Liver (tissue), 3 donors: ENCODE measurements at regions not wholly inside any gene's neighbourhood (a gene's known extent, or its start where the extent isn't known, plus 50 kb on each side); places are given as distances from the start of the nearest gene placed in this dataset.

ENCODE experiments used
- ATF3 ChIP-seq: IDR thresholded peaks from 2 replicates; pipeline ENCODE4 v1.6.1; 2016; ENCODE audit warnings: antibody characterized with exemption
- CTCF ChIP-seq: fragments of 150-350 bp; IDR thresholded peaks from 2 replicates; pipeline ENCODE4 v1.5.1; 2017; ENCODE audit warnings: improper control_type of control experiment, low read depth, low read length; ENCODE audit not compliant: missing input control
- GABPA ChIP-seq, 2 donors: IDR thresholded peaks in 1 of 2; conservative IDR thresholded peaks in 1 of 2; 2 replicates each; pipeline ENCODE4 v1.6.1; 2016; ENCODE audit warnings: antibody characterized with exemption in 2 of 2, mild to moderate bottlenecking in 1 of 2, moderate library complexity in 1 of 2
- HNF4G ChIP-seq: IDR thresholded peaks from 2 replicates; pipeline ENCODE4 v1.6.1; 2016; ENCODE audit warnings: antibody characterized with exemption
- JUND ChIP-seq, 2 donors: IDR thresholded peaks; 2 replicates each; pipeline ENCODE4 v1.6.1; 2016; ENCODE audit warnings: antibody characterized with exemption in 2 of 2
- NR2F2 ChIP-seq: IDR thresholded peaks from 2 replicates; pipeline ENCODE4 v1.6.1; 2016; ENCODE audit warnings: antibody characterized with exemption
- RAD21 ChIP-seq, 2 donors: IDR thresholded peaks; 2 replicates each; pipeline ENCODE4 v1.6.1; 2016; ENCODE audit warnings: antibody characterized with exemption in 2 of 2, mild to moderate bottlenecking in 2 of 2
- REST ChIP-seq: IDR thresholded peaks from 2 replicates; pipeline ENCODE4 v1.6.1; 2016; ENCODE audit warnings: antibody characterized with exemption, mild to moderate bottlenecking
- SP1 ChIP-seq: IDR thresholded peaks from 2 replicates; pipeline ENCODE4 v1.6.1; 2018; ENCODE audit warnings: antibody characterized with exemption, mild to moderate bottlenecking
- YY1 ChIP-seq: IDR thresholded peaks from 2 replicates; pipeline ENCODE4 v1.6.1; 2016; ENCODE audit warnings: antibody characterized with exemption, mild to moderate bottlenecking
- donor health status: healthy.
- donor health status: healthy.

- TF ChIP-seq CTCF, result no peak
- TF ChIP-seq RAD21 (IDR thresholded peaks at IDR 0.05), result no peak
- TF ChIP-seq NR2F2, result no peak
- TF ChIP-seq YY1, result no peak
- no peak for TF ChIP-seq GABPA (IDR thresholded peaks at IDR 0.05 in 1 of 2, conservative IDR thresholded peaks at IDR 0.05 in 1 of 2)
- no peak for TF ChIP-seq REST
- no peak for TF ChIP-seq SP1
- no peak for TF ChIP-seq HNF4G
- no peak for TF ChIP-seq JUND (IDR thresholded peaks at IDR 0.05)
- TF ChIP-seq ATF3, result no peak
Observed at GRCh38 chr2:13537771-13538349, 821.1 kb downstream of the TRIB2 start.
